Heart left ventricle (tissue), 13 donors: ENCODE measurements at regions not wholly inside any gene's neighbourhood (a gene's known extent, or its start where the extent isn't known, plus 50 kb on each side); places are given as distances from the start of the nearest gene placed in this dataset.

ENCODE experiments used
- CTCF ChIP-seq, 12 donors: fragments of 200-600 bp; sonication (generic) in 4 of 12; IDR thresholded peaks; one replicate each; pipeline versions ENCODE4 v1.5.0 to v1.8.0; 2018 to 2022; ENCODE audit warnings: antibody characterized with exemption in 12 of 12, mild to moderate bottlenecking in 5 of 12
- POLR2A ChIP-seq, 2 donors: fragments of 450-650 bp; IDR thresholded peaks; one replicate each; pipeline ENCODE4 v1.6.1; 2017; ENCODE audit warnings: antibody characterized with exemption in 2 of 2, mild to moderate bottlenecking in 2 of 2, moderate library complexity in 2 of 2
- donor health status: ischemic (EF 13 %, LVEDD 7.1; RV severe dilation, severe dysfunction).
- donor health status: DM: no; HTN: yes; CAD: no.
- donor health status: DM: no; HTN: no; CAD: no.
- donor health status: ischemic (EF 25% LVEDD 6.9; RV normal size, moderate dysfunction).
- donor health status: ischemic (EF 25% LVEDD 5.7; RV mildly dilated, moderate dysfunction).
- donor health status: ischemic (EF 35%, LVEDD 5.7; RV mildly dilated, moderate dysfunction).
- donor health status: nonischemic (EF 11% LVEDD 7.7; RV severe dilation, severe dysfunction).
- donor health status: DM: yes; HTN: yes; CAD: no.
- donor health status: PGD.
- donor health status: ischemic (EF 29% LVEDD 5.4; RV normal size, mild dysfunction).
- donor health status: nonischemic (EF 23%, LVEDD 6.1; RV moderate dilation, normal function).

DNA sequence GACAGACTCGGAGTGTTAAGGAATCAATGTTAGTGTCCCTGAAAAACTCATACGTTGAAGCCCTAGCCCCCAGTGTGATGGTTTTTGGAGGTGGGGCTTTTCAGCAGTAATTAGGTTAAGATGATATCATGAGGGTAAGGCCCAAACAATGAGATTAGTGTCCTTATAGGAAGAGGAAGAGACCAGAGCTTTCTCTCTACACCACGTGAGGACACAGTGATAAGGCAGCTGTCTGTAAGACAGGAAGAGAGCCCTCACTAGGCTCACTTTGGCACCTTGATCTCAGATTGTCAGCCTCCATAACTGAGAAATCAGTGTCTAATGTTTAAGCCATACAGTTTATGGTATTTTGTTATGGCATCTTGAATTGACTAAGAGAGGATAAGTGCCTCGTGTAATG lies 403.2 kb downstream of the NPIPA7 start:
- TF ChIP-seq CTCF (IDR thresholded peaks at IDR 0.05), result no peak
- no peak for TF ChIP-seq POLR2A (IDR thresholded peaks at IDR 0.05)
